ENCODE measurements at regions not wholly inside any gene's neighbourhood (a gene's known extent, or its start where the extent isn't known, plus 50 kb on each side); places are given as distances from the start of the nearest gene placed in this dataset.

GRCh38 chr2:129717560-129718130 lies 261.8 kb upstream of the RAB6C start:
- no peaks in the 10 kb centered on the region for H3K4me1 ChIP-seq

GRCh38 chr2:129719335-129719734 lies 260.1 kb upstream of the RAB6C start:
- peak; percentile 38 for ATAC-seq

More at GRCh38 chr2:129717560-129718130, 261.8 kb upstream of the RAB6C start:
- Histone ChIP-seq H3K9me3 (no peaks in the 10 kb centered on the region), H3K36me3 (replicated peaks in 1 of 2; ENCODE audit: insufficient read depth in 1 of 2, low read depth in 2 of 2) (no peaks in the 10 kb centered on the region), H3K4me3 (no peak overlapping the region), H3K27ac (no peak overlapping the region), H3K27me3 (no peaks in the 10 kb centered on the region)
- no peak for ATAC-seq
- no peak for TF ChIP-seq POLR2A (IDR thresholded peaks at IDR 0.05)
- DNase-seq = no peak
- intact Hi-C loops (cut with DNase I) = no loop called here
- 41 to 44% methylated on average over 11 of the region's 11 CpGs for WGBS, 2 donors

GRCh38 chr2:129720360-129720759 lies 259.1 kb upstream of the RAB6C start:
- no peaks in the 10 kb centered on the region for H3K4me1 ChIP-seq
- H3K27ac ChIP-seq = no peak overlapping the region
- H3K36me3 ChIP-seq (replicated peaks in 1 of 2; ENCODE audit: insufficient read depth in 1 of 2, low read depth in 2 of 2) = no peaks in the 10 kb centered on the region
- WGBS, 2 donors = 89% methylated on average over 6 of the region's 6 CpGs
- no peak for ATAC-seq
- TF ChIP-seq POLR2A (IDR thresholded peaks at IDR 0.05) = no peak
- TF ChIP-seq CTCF (IDR thresholded peaks at IDR 0.05) = no peak
- no peak for DNase-seq
- H3K27me3 ChIP-seq = no peaks in the 10 kb centered on the region
- intact Hi-C loops (cut with DNase I) = no loop called here
- no peak overlapping the region for H3K4me3 ChIP-seq
- no peaks in the 10 kb centered on the region for H3K9me3 ChIP-seq

More at GRCh38 chr2:129719335-129719734, 260.1 kb upstream of the RAB6C start:
- DNase-seq = no peak
- Histone ChIP-seq H3K4me1 (no peaks in the 10 kb centered on the region), H3K9me3 (no peaks in the 10 kb centered on the region), H3K36me3 (replicated peaks in 1 of 2; ENCODE audit: insufficient read depth in 1 of 2, low read depth in 2 of 2) (no peaks in the 10 kb centered on the region), H3K4me3 (no peak overlapping the region), H3K27ac (peak overlapping the region in 1 of 4 donors; percentile 30), H3K27me3 (no peaks in the 10 kb centered on the region)
- 47 to 52% methylated on average over 3 of the region's 3 CpGs for WGBS, 2 donors
- intact Hi-C loops (cut with DNase I) = no loop called here
- TF ChIP-seq CTCF (IDR thresholded peaks at IDR 0.05) (no peak), POLR2A (IDR thresholded peaks at IDR 0.05) (no peak)

- ATAC-seq = no peak
- intact Hi-C loops (cut with DNase I) = no loop called here
- Histone ChIP-seq H3K36me3 (replicated peaks in 1 of 2; ENCODE audit: insufficient read depth in 1 of 2, low read depth in 2 of 2) (no peaks in the 10 kb centered on the region), H3K27me3 (no peaks in the 10 kb centered on the region), H3K9me3 (no peaks in the 10 kb centered on the region), H3K4me3 (no peak overlapping the region), H3K4me1 (no peaks in the 10 kb centered on the region), H3K27ac (no peak overlapping the region)
- WGBS, 2 donors = 71 to 84% methylated on average over 4 to 6 of the region's 6 CpGs
- no peak for DNase-seq
- TF ChIP-seq CTCF (IDR thresholded peaks at IDR 0.05) (no peak), POLR2A (IDR thresholded peaks at IDR 0.05) (no peak)
Observed at GRCh38 chr2:129720761-129721160, 258.7 kb upstream of the RAB6C start.

- no peak for DNase-seq
- ATAC-seq = no peak
- WGBS, 2 donors = 77 to 78% methylated on average over 3 of the region's 3 CpGs
- TF ChIP-seq CTCF (IDR thresholded peaks at IDR 0.05) = no peak
- no peak for TF ChIP-seq POLR2A (IDR thresholded peaks at IDR 0.05)
- Histone ChIP-seq H3K9me3 (no peaks in the 10 kb centered on the region), H3K4me3 (no peak overlapping the region), H3K36me3 (replicated peaks in 1 of 2; ENCODE audit: insufficient read depth in 1 of 2, low read depth in 2 of 2) (no peaks in the 10 kb centered on the region), H3K4me1 (peaks cover 4% of the 10 kb centered on the region), H3K27ac (no peak overlapping the region), H3K27me3 (no peaks in the 10 kb centered on the region)
- intact Hi-C loops (cut with DNase I) = no loop called here
Observed at GRCh38 chr2:129721236-129721635, 258.2 kb upstream of the RAB6C start.
